SU-DHL-6 (cell line): ENCODE measurements at regions not wholly inside any gene's neighbourhood (a gene's known extent, or its start where the extent isn't known, plus 50 kb on each side); places are given as distances from the start of the nearest gene placed in this dataset.

Experiments
- H2AFZ ChIP-seq: fragments of 200-600 bp; sonication (generic); 2 replicates; pipeline ENCODE4 v1.6.1; 2014; ENCODE audit warnings: low read depth, mild to moderate bottlenecking, moderate library complexity, mixed read lengths, antibody characterized with exemption, low read length; ENCODE audit not compliant: severe bottlenecking
- H3F3A ChIP-seq: fragments of 200-600 bp; shearing (Covaris generic); 2 replicates; pipeline ENCODE4 v1.6.0; 2016; ENCODE audit warnings: antibody characterized with exemption, mild to moderate bottlenecking; ENCODE audit not compliant: insufficient read depth
- H3K27ac ChIP-seq: fragments of 200-600 bp; sonication (generic); 2 replicates; pipeline ENCODE4 v1.5.1; 2016; ENCODE audit warnings: low read depth, mild to moderate bottlenecking, low read length, moderate library complexity, mixed read lengths
- H3K27me3 ChIP-seq: fragments of 200-600 bp; sonication (generic), shearing (Covaris generic); 2 replicates; pipeline ENCODE4 v1.6.0; 2014; ENCODE audit warnings: mild to moderate bottlenecking, low read length
- H3K36me3 ChIP-seq: fragments of 200-600 bp; sonication (generic); 2 replicates; pipeline ENCODE4 v1.6.1; 2014; ENCODE audit warnings: mild to moderate bottlenecking, low read length, mixed read lengths
- H3K4me2 ChIP-seq: fragments of 300-600, 200-600 bp; shearing (Covaris generic), sonication (generic); 2 replicates; pipeline ENCODE4 v1.6.0; 2014; ENCODE audit warnings: low read length, low read depth, mild to moderate bottlenecking; ENCODE audit not compliant: poor library complexity, severe bottlenecking
- H3K4me3 ChIP-seq: fragments of 200-600 bp; sonication (generic); 2 replicates; pipeline ENCODE4 v1.5.1; 2014; ENCODE audit warnings: antibody characterized with exemption, low read length, mild to moderate bottlenecking, mixed read lengths; ENCODE audit not compliant: insufficient read depth, poor library complexity, severe bottlenecking
- H3K79me2 ChIP-seq: fragments of 200-600 bp; sonication (generic); 2 replicates; pipeline ENCODE4 v1.6.1; 2014; ENCODE audit warnings: mild to moderate bottlenecking, low read length, moderate library complexity; ENCODE audit not compliant: insufficient read depth
- H3K9ac ChIP-seq: fragments of 200-600 bp; sonication (generic); 2 replicates; pipeline ENCODE4 v1.7.0; 2014; ENCODE audit warnings: mild to moderate bottlenecking, low read length
- H3K9me2 ChIP-seq: fragments of 200-600 bp; sonication (generic); replicated peaks from 2 replicates; pipeline ENCODE4 v1.6.1; 2014; ENCODE audit warnings: low read length; ENCODE audit not compliant: insufficient read depth
- H3K9me3 ChIP-seq: fragments of 200-600 bp; sonication (generic); 2 replicates; pipeline ENCODE4 v1.6.1; 2014; ENCODE audit warnings: low read length, mixed read lengths; ENCODE audit not compliant: insufficient read depth
- H4K20me1 ChIP-seq: fragments of 200-600 bp; sonication (generic); 2 replicates; pipeline ENCODE4 v1.6.1; 2014; ENCODE audit warnings: low read depth, mild to moderate bottlenecking, antibody characterized with exemption, low read length, moderate library complexity, mixed read lengths
- CTCF ChIP-seq: fragments of 200-600 bp; sonication (generic); IDR thresholded peaks from one replicate; pipeline ENCODE4 v1.5.1; 2017; ENCODE audit warnings: antibody characterized with exemption, mild to moderate bottlenecking, low read length, moderate library complexity; ENCODE audit not compliant: insufficient read depth, poor library complexity, severe bottlenecking
- EZH2phosphoT487 ChIP-seq: fragments of 200-600 bp; sonication (generic), shearing (Covaris generic); conservative IDR thresholded peaks from 2 replicates; pipeline ENCODE4 v1.6.1; 2018; ENCODE audit warnings: mild to moderate bottlenecking, antibody characterized with exemption, low read length, moderate library complexity, mixed read lengths

- H3K36me3 ChIP-seq: no peaks in the 10 kb centered on the region
- no peaks in the 10 kb centered on the region for H3K79me2 ChIP-seq
- no peaks in the 10 kb centered on the region for H3K9me2 ChIP-seq
- no peak overlapping the region for H3K9ac ChIP-seq
- no peaks in the 10 kb centered on the region for H3K27me3 ChIP-seq
- TF ChIP-seq CTCF: no peak
- no peak for TF ChIP-seq EZH2phosphoT487
- H3K27ac ChIP-seq: no peak overlapping the region
- no peaks in the 10 kb centered on the region for H3F3A ChIP-seq
- no peak overlapping the region for H3K4me3 ChIP-seq
- H2AFZ ChIP-seq: no peak overlapping the region
- H3K9me3 ChIP-seq: no peaks in the 10 kb centered on the region
- no peak overlapping the region for H3K4me2 ChIP-seq
- no peaks in the 10 kb centered on the region for H4K20me1 ChIP-seq
These were observed 289.9 kb downstream of the CD109 start for GRCh38 chr6:73985891-73986290.

GRCh38 chr6:73984571-73985210 is 288.7 kb downstream of the CD109 start:
- no peaks in the 10 kb centered on the region for H3F3A ChIP-seq
- no peak overlapping the region for H2AFZ ChIP-seq
- H4K20me1 ChIP-seq: no peaks in the 10 kb centered on the region
- no peaks in the 10 kb centered on the region for H3K9me3 ChIP-seq
- H3K9ac ChIP-seq: no peak overlapping the region
- H3K4me2 ChIP-seq: no peak overlapping the region
- H3K27me3 ChIP-seq: no peaks in the 10 kb centered on the region
- H3K79me2 ChIP-seq: no peaks in the 10 kb centered on the region
- no peaks in the 10 kb centered on the region for H3K9me2 ChIP-seq
- H3K4me3 ChIP-seq: no peak overlapping the region
- H3K27ac ChIP-seq: no peak overlapping the region
- no peak for TF ChIP-seq CTCF
- no peaks in the 10 kb centered on the region for H3K36me3 ChIP-seq

- no peaks in the 10 kb centered on the region for H3K9me2 ChIP-seq
- no peaks in the 10 kb centered on the region for H3K36me3 ChIP-seq
- H3K27ac ChIP-seq: no peak overlapping the region
- no peaks in the 10 kb centered on the region for H3K9me3 ChIP-seq
- no peak overlapping the region for H2AFZ ChIP-seq
- no peak overlapping the region for H3K4me2 ChIP-seq
- no peaks in the 10 kb centered on the region for H3K79me2 ChIP-seq
- no peaks in the 10 kb centered on the region for H3F3A ChIP-seq
- no peak for TF ChIP-seq CTCF
- TF ChIP-seq EZH2phosphoT487: no peak
- no peak overlapping the region for H3K9ac ChIP-seq
- H3K4me3 ChIP-seq: no peak overlapping the region
- no peaks in the 10 kb centered on the region for H3K27me3 ChIP-seq
- H4K20me1 ChIP-seq: no peaks in the 10 kb centered on the region
These were observed 287.4 kb downstream of the CD109 start for GRCh38 chr6:73983367-73983766.
